Choroid plexus epithelial cell (primary cell): ENCODE measurements at regions not wholly inside any gene's neighbourhood (a gene's known extent, or its start where the extent isn't known, plus 50 kb on each side); places are given as distances from the start of the nearest gene placed in this dataset.
A peak's percentile ranks its signal among the peaks of the same experiment; 100 is the strongest.

Source experiments
- DNase-seq: peaks from one replicate; pipeline ENCODE4 v3.0.0-alpha.2; 2010; ENCODE audit warnings: low read depth
- H3K4me3 ChIP-seq: 2 replicates; pipeline ENCODE4 v1.5.1; 2011; ENCODE audit warnings: low read depth, mild to moderate bottlenecking, control low read depth, low read length, moderate library complexity
- CTCF ChIP-seq: conservative IDR thresholded peaks from 2 replicates; pipeline ENCODE4 v1.5.1; 2011; ENCODE audit warnings: low read depth, mild to moderate bottlenecking, control low read depth, inconsistent platforms, low read length, moderate library complexity

- H3K4me3 ChIP-seq = no peak overlapping the region
- TF ChIP-seq CTCF = no peak
- DNase-seq = no peak
Observed at GRCh38 chr3:124299831-124300230, 307.9 kb upstream of the ROPN1 start.

DNA sequence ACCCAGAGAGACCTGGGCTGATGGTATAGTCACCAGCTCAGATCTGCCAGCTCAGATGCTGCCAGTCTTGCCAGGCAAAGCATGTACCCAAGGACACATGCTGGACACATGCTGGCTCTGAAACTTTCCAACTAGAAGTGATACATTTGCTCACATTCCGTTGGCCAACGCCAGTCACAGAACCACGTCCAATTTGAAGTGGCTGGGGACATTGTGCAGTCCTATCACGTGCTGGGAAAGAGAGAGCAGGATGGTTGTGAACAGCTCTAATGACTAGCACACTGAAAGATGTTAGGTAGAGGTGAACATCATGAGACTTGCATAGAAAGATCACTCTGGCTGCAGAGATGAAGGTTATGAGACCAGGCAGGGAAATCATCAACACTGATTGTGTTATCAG is 308.5 kb upstream of the ROPN1 start:
- H3K4me3 ChIP-seq = no peak overlapping the region
- no peak for TF ChIP-seq CTCF

GRCh38 chr3:124303305-124303910 is 311.5 kb upstream of the ROPN1 start:
- no peak overlapping the region for H3K4me3 ChIP-seq
- TF ChIP-seq CTCF = no peak
- no peak for DNase-seq

More for the DNA sequence above, 308.5 kb upstream of the ROPN1 start:
- DNase-seq = no peak

DNA sequence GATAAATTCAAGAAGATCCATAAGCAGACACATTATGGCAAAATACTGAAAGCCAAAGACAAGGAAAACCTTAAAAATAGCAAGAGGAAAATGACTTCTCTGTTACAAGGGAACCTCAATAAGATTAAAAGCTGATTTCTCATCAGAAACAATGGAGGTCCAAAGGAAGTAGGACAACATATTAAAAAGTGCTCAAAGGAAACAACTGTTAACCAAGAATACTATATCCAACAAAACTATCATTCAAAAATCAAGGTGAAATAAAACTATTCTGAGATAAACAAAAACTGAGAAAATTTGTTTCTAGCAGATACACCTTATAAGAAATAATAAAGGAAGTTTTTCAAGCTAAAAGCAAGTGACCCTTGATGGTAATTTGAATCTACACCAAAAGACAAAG is 314.7 kb upstream of the ROPN1 start:
- TF ChIP-seq CTCF = no peak

DNA sequence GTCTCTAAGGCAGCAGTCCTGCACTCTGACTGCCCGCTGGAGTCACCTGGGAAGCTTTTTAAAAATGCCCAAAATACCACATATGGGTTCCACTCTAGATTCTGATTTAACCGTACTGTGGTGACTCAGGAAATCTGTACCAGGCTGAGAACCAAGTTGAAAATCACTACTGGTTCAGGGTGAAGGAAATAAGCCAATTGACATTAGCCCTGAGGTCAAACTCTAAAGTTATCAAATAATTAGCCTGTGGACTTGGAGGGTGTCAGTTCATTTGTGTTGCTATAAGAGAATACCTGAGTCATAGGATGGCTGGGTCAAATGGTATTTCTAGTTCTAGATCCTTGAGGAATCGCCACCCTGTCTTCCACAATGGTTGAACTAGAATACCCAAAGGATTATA is 321.7 kb upstream of the ROPN1 start:
- DNase-seq = no peak
- no peak for TF ChIP-seq CTCF
- H3K4me3 ChIP-seq = no peak overlapping the region

More for the DNA sequence above, 314.7 kb upstream of the ROPN1 start:
- no peak for DNase-seq
- H3K4me3 ChIP-seq = no peak overlapping the region

- TF ChIP-seq CTCF = no peak
- no peak overlapping the region for H3K4me3 ChIP-seq
- DNase-seq = peak; percentile 23
Observed at GRCh38 chr3:124315215-124316033, 323.5 kb upstream of the ROPN1 start.

GRCh38 chr3:124316034-124316287 is 324.0 kb upstream of the ROPN1 start:
- H3K4me3 ChIP-seq = no peak overlapping the region
- no peak for DNase-seq
- TF ChIP-seq CTCF = no peak
